ENCODE measurements at regions not wholly inside any gene's neighbourhood (a gene's known extent, or its start where the extent isn't known, plus 50 kb on each side); places are given as distances from the start of the nearest gene placed in this dataset.

- in situ Hi-C loops (cut with MboI; ENCODE audit: low sequenced_read_pairs) = no loop called here
Measured at GRCh38 chr11:127632546-127632945, 632.0 kb upstream of the KIRREL3 start.

GRCh38 chr11:127631974-127632373, 631.4 kb upstream of the KIRREL3 start:
- in situ Hi-C loops (cut with MboI; ENCODE audit: low sequenced_read_pairs) = no loop called here

GRCh38 chr11:127629200-127629599, 628.6 kb upstream of the KIRREL3 start:
- in situ Hi-C loops (cut with MboI; ENCODE audit: low sequenced_read_pairs) = no loop called here

GRCh38 chr11:127628458-127628785, 627.9 kb upstream of the KIRREL3 start:
- in situ Hi-C loops (cut with MboI; ENCODE audit: low sequenced_read_pairs) = no loop called here

- in situ Hi-C loops (cut with MboI; ENCODE audit: low sequenced_read_pairs) = no loop called here
Measured at GRCh38 chr11:127627629-127628457, 627.3 kb upstream of the KIRREL3 start.

GRCh38 chr11:127627204-127627603, 626.6 kb upstream of the KIRREL3 start:
- in situ Hi-C loops (cut with MboI; ENCODE audit: low sequenced_read_pairs) = no loop called here

GRCh38 chr11:127625402-127625801, 624.8 kb upstream of the KIRREL3 start:
- in situ Hi-C loops (cut with MboI; ENCODE audit: low sequenced_read_pairs) = no loop called here

GRCh38 chr11:127624306-127624856, 623.8 kb upstream of the KIRREL3 start:
- in situ Hi-C loops (cut with MboI; ENCODE audit: low sequenced_read_pairs) = no loop called here

GRCh38 chr11:127622686-127623085, 622.1 kb upstream of the KIRREL3 start:
- in situ Hi-C loops (cut with MboI; ENCODE audit: low sequenced_read_pairs) = no loop called here

- in situ Hi-C loops (cut with MboI; ENCODE audit: low sequenced_read_pairs) = no loop called here
Measured at GRCh38 chr11:127620671-127621070, 620.1 kb upstream of the KIRREL3 start.

- in situ Hi-C loops (cut with MboI; ENCODE audit: low sequenced_read_pairs) = no loop called here
Measured at GRCh38 chr11:127619946-127620345, 619.4 kb upstream of the KIRREL3 start.

GRCh38 chr11:127618721-127619120, 618.2 kb upstream of the KIRREL3 start:
- in situ Hi-C loops (cut with MboI; ENCODE audit: low sequenced_read_pairs) = no loop called here

- in situ Hi-C loops (cut with MboI; ENCODE audit: low sequenced_read_pairs) = no loop called here
Measured at GRCh38 chr11:127616158-127616557, 615.6 kb upstream of the KIRREL3 start.

- in situ Hi-C loops (cut with MboI; ENCODE audit: low sequenced_read_pairs) = no loop called here
Measured at GRCh38 chr11:127612607-127613006, 612.0 kb upstream of the KIRREL3 start.

- in situ Hi-C loops (cut with MboI; ENCODE audit: low sequenced_read_pairs) = no loop called here
Measured at GRCh38 chr11:127609025-127609773, 608.6 kb upstream of the KIRREL3 start.

GRCh38 chr11:127607487-127608085, 607.0 kb upstream of the KIRREL3 start:
- in situ Hi-C loops (cut with MboI; ENCODE audit: low sequenced_read_pairs) = no loop called here

- in situ Hi-C loops (cut with MboI; ENCODE audit: low sequenced_read_pairs) = no loop called here
Measured at GRCh38 chr11:127601578-127601977, 601.0 kb upstream of the KIRREL3 start.

- in situ Hi-C loops (cut with MboI; ENCODE audit: low sequenced_read_pairs) = no loop called here
Measured at GRCh38 chr11:127600674-127601073, 600.1 kb upstream of the KIRREL3 start.

GRCh38 chr11:127598476-127598875, 597.9 kb upstream of the KIRREL3 start:
- in situ Hi-C loops (cut with MboI; ENCODE audit: low sequenced_read_pairs) = no loop called here

- in situ Hi-C loops (cut with MboI; ENCODE audit: low sequenced_read_pairs) = no loop called here
Measured at GRCh38 chr11:127596433-127596832, 595.9 kb upstream of the KIRREL3 start.

- in situ Hi-C loops (cut with MboI; ENCODE audit: low sequenced_read_pairs) = no loop called here
Measured at GRCh38 chr11:127592371-127592770, 591.8 kb upstream of the KIRREL3 start.

GRCh38 chr11:127590314-127590713, 589.7 kb upstream of the KIRREL3 start:
- in situ Hi-C loops (cut with MboI; ENCODE audit: low sequenced_read_pairs) = no loop called here

All from HL-60/S4 treated with phorbol 12-myristate 13-acetate at 8.2 ng/mL for 4 days and 3 days (cell line).